ENCODE measurements at regions not wholly inside any gene's neighbourhood (a gene's known extent, or its start where the extent isn't known, plus 50 kb on each side); places are given as distances from the start of the nearest gene placed in this dataset.

GRCh38 chr2:5515693-5516092, 176.5 kb upstream of the SOX11 start:
- no peak overlapping the region for H3K27ac ChIP-seq (ENCODE audit: poor library complexity, severe bottlenecking)
- H3K27me3 ChIP-seq (ENCODE audit: insufficient read depth, poor library complexity, severe bottlenecking), result no peaks in the 10 kb centered on the region
- ATAC-seq (ENCODE audit: low read depth) (no peak), DNase-seq (ENCODE audit: low spot score) (no peak)
- H3K4me3 ChIP-seq (ENCODE audit: severe bottlenecking), result no peak overlapping the region
- TF ChIP-seq CTCF (IDR thresholded peaks at IDR 0.05; ENCODE audit: poor library complexity, severe bottlenecking), result no peak
- H3K36me3 ChIP-seq (ENCODE audit: low read depth), result no peaks in the 10 kb centered on the region
- no peaks in the 10 kb centered on the region for H3K9me3 ChIP-seq (ENCODE audit: severe bottlenecking)
- H3K4me1 ChIP-seq (ENCODE audit: insufficient read depth, poor library complexity, severe bottlenecking), result no peaks in the 10 kb centered on the region

GRCh38 chr2:5519286-5519685, 172.9 kb upstream of the SOX11 start:
- H3K9me3 ChIP-seq (ENCODE audit: severe bottlenecking), result peaks cover 2% of the 10 kb centered on the region
- no peak for ATAC-seq (ENCODE audit: low read depth)
- no peak for TF ChIP-seq CTCF (IDR thresholded peaks at IDR 0.05; ENCODE audit: poor library complexity, severe bottlenecking)

GRCh38 chr2:5520463-5520972, 171.7 kb upstream of the SOX11 start:
- Histone ChIP-seq H3K27me3 (ENCODE audit: insufficient read depth, poor library complexity, severe bottlenecking) (no peaks in the 10 kb centered on the region), H3K36me3 (ENCODE audit: low read depth) (no peaks in the 10 kb centered on the region), H3K4me3 (ENCODE audit: severe bottlenecking) (no peak overlapping the region), H3K27ac (ENCODE audit: poor library complexity, severe bottlenecking) (no peak overlapping the region), H3K4me1 (ENCODE audit: insufficient read depth, poor library complexity, severe bottlenecking) (no peaks in the 10 kb centered on the region), H3K9me3 (ENCODE audit: severe bottlenecking) (peaks cover 3% of the 10 kb centered on the region)
- no peak for ATAC-seq (ENCODE audit: low read depth)
- DNase-seq (ENCODE audit: low spot score), result no peak
- TF ChIP-seq CTCF (IDR thresholded peaks at IDR 0.05; ENCODE audit: poor library complexity, severe bottlenecking), result no peak

More at GRCh38 chr2:5519286-5519685, 172.9 kb upstream of the SOX11 start:
- no peak for DNase-seq (ENCODE audit: low spot score)
- Histone ChIP-seq H3K4me3 (ENCODE audit: severe bottlenecking) (no peak overlapping the region), H3K36me3 (ENCODE audit: low read depth) (no peaks in the 10 kb centered on the region), H3K27ac (ENCODE audit: poor library complexity, severe bottlenecking) (no peak overlapping the region), H3K27me3 (ENCODE audit: insufficient read depth, poor library complexity, severe bottlenecking) (no peaks in the 10 kb centered on the region), H3K4me1 (ENCODE audit: insufficient read depth, poor library complexity, severe bottlenecking) (no peaks in the 10 kb centered on the region)

- Histone ChIP-seq H3K4me1 (ENCODE audit: insufficient read depth, poor library complexity, severe bottlenecking) (no peaks in the 10 kb centered on the region), H3K9me3 (ENCODE audit: severe bottlenecking) (peaks cover 3% of the 10 kb centered on the region), H3K36me3 (ENCODE audit: low read depth) (no peaks in the 10 kb centered on the region), H3K27ac (ENCODE audit: poor library complexity, severe bottlenecking) (no peak overlapping the region), H3K27me3 (ENCODE audit: insufficient read depth, poor library complexity, severe bottlenecking) (no peaks in the 10 kb centered on the region), H3K4me3 (ENCODE audit: severe bottlenecking) (no peak overlapping the region)
- DNase-seq (ENCODE audit: low spot score) (no peak), ATAC-seq (ENCODE audit: low read depth) (no peak)
- TF ChIP-seq CTCF (IDR thresholded peaks at IDR 0.05; ENCODE audit: poor library complexity, severe bottlenecking), result no peak
Observed at GRCh38 chr2:5521461-5521860, 170.7 kb upstream of the SOX11 start.

GRCh38 chr2:5524551-5524950, 167.6 kb upstream of the SOX11 start:
- no peak for DNase-seq (ENCODE audit: low spot score)
- ATAC-seq (ENCODE audit: low read depth), result no peak
- no peak for TF ChIP-seq CTCF (IDR thresholded peaks at IDR 0.05; ENCODE audit: poor library complexity, severe bottlenecking)

More at GRCh38 chr2:5524551-5524950, 167.6 kb upstream of the SOX11 start:
- Histone ChIP-seq H3K4me3 (ENCODE audit: severe bottlenecking) (no peak overlapping the region), H3K27me3 (ENCODE audit: insufficient read depth, poor library complexity, severe bottlenecking) (no peaks in the 10 kb centered on the region), H3K36me3 (ENCODE audit: low read depth) (no peaks in the 10 kb centered on the region), H3K4me1 (ENCODE audit: insufficient read depth, poor library complexity, severe bottlenecking) (no peaks in the 10 kb centered on the region), H3K9me3 (ENCODE audit: severe bottlenecking) (peaks cover 3% of the 10 kb centered on the region), H3K27ac (ENCODE audit: poor library complexity, severe bottlenecking) (no peak overlapping the region)
